K562 (cell line): ENCODE measurements at regions not wholly inside any gene's neighbourhood (a gene's known extent, or its start where the extent isn't known, plus 50 kb on each side); places are given as distances from the start of the nearest gene placed in this dataset.
A peak's percentile ranks its signal among the peaks of the same experiment; 100 is the strongest.

Experiments used
- CBFA2T2 ChIP-seq: fragments of 450-650 bp; conservative IDR thresholded peaks from 2 replicates; pipeline ENCODE4 v1.6.1; 2017; ENCODE audit warnings: mild to moderate bottlenecking
- NFYB ChIP-seq: IDR thresholded peaks from 2 replicates; pipeline ENCODE4 v1.6.1; 2011; ENCODE audit warnings: mild to moderate bottlenecking, moderate library complexity; ENCODE audit not compliant: insufficient read length; ENCODE audit errors: extremely low read depth
- PBX2 ChIP-seq, 2 experiments: IDR thresholded peaks in 1 of 2; conservative IDR thresholded peaks in 1 of 2; 2 replicates each; pipeline ENCODE4 v1.6.1; 2016; ENCODE audit warnings: low read depth in 2 of 2, mild to moderate bottlenecking in 1 of 2, missing compliant biosample characterization in 1 of 2, missing genetic modification characterization in 1 of 2, moderate library complexity in 1 of 2
- RCOR1 ChIP-seq, 2 experiments: IDR thresholded peaks; 2 replicates each; pipeline ENCODE4 v1.6.1; 2012; ENCODE audit warnings: low read depth in 2 of 2, low read length in 2 of 2, borderline replicate concordance in 1 of 2, improper control_type of control experiment in 1 of 2
- SOX6 ChIP-seq: fragments of 450-650 bp; IDR thresholded peaks from 2 replicates; pipeline ENCODE4 v1.6.1; 2014; ENCODE audit warnings: mild to moderate bottlenecking
- TOE1 ChIP-seq, 2 experiments: fragments of 450-650 bp in 1 of 2; sonication (generic) in 1 of 2; formaldehyde crosslinking in 1 of 2; IDR thresholded peaks; 2 replicates each; pipeline versions ENCODE4 v1.7.1 to v1.8.0; 2016 to 2022; ENCODE audit warnings: borderline replicate concordance in 2 of 2, mild to moderate bottlenecking in 2 of 2, antibody characterized with exemption in 1 of 2, inconsistent platforms in 1 of 2, low read depth in 1 of 2, missing genetic modification reagents in 1 of 2, moderate library complexity in 1 of 2
- USF1 ChIP-seq: sonication (generic); formaldehyde crosslinking; IDR thresholded peaks from 2 replicates; pipeline ENCODE4 v1.9.0; 2022; ENCODE audit warnings: mild to moderate bottlenecking, missing genetic modification reagents
- USF2 ChIP-seq: sonication (generic); formaldehyde crosslinking; IDR thresholded peaks from 2 replicates; pipeline ENCODE4 v1.5.0; 2020; ENCODE audit warnings: missing genetic modification reagents
- VEZF1 ChIP-seq: fragments of 200-800 bp; sonication (Bioruptor generic); IDR thresholded peaks from 2 replicates; pipeline ENCODE4 v1.6.1; 2017; ENCODE audit warnings: missing genetic modification characterization, missing compliant biosample characterization
- ZBTB11 ChIP-seq, 3 experiments: fragments of 200-800 bp in 1 of 3; fragments of 250-450 bp in 1 of 3; fragments of 450-650 bp in 1 of 3; sonication (Bioruptor Pico) in 1 of 3; sonication (Bioruptor generic) in 1 of 3; formaldehyde crosslinking in 1 of 3; IDR thresholded peaks; 2 replicates each; pipeline versions ENCODE4 v1.6.1 to v1.8.0; 2016 to 2022; ENCODE audit warnings: mild to moderate bottlenecking in 2 of 3, missing genetic modification characterization in 2 of 3, missing compliant biosample characterization in 1 of 3, moderate library complexity in 1 of 3
- ZNF354B ChIP-seq: fragments of 250-450 bp; sonication (Bioruptor Pico); IDR thresholded peaks from 2 replicates; pipeline ENCODE4 v1.4.0; 2020
- ZNF512 ChIP-seq: IDR thresholded peaks from 2 replicates; pipeline ENCODE4 v1.6.1; 2016; ENCODE audit warnings: missing genetic modification characterization, missing compliant biosample characterization

GRCh38 chr20:48096957-48097890 is 311.9 kb upstream of the SULF2 start (continued):
- TF ChIP-seq USF1 (peak; percentile 96), PBX2 (CRISPR knock-in tag; IDR thresholded peaks at IDR 0.05; ENCODE audit: low read depth) (no peak), PBX2 (tag; conservative IDR thresholded peaks at IDR 0.05; ENCODE audit: low read depth) (no peak), ZNF512 (peak; percentile 48; the same call in 1 of the 2 replicates), TOE1 (IDR thresholded peaks at IDR 0.05; ENCODE audit: borderline replicate concordance) (peak; percentile 95), TOE1 (CRISPR knock-in tag; IDR thresholded peaks at IDR 0.05; ENCODE audit: borderline replicate concordance, low read depth) (no peak), NFYB (peak; percentile 79), SOX6 (no peak), CBFA2T2 (peak; percentile 62), RCOR1 (IDR thresholded peaks at IDR 0.05; ENCODE audit: borderline replicate concordance in 1 of 2, low read depth in 2 of 2, low read length in 2 of 2) (no peak), VEZF1 (peak; percentile 59; the same call in 1 of the 2 replicates), ZBTB11 (CRISPR knock-in tag; IDR thresholded peaks at IDR 0.05) (peak in 1 of 3 experiments; percentile 14; a peak in 2 of 6 replicates), ZNF354B (CRISPR knock-in tag) (no peak), USF2 (CRISPR knock-in tag) (peak; percentile 97)
